HG02678 (cell line): ENCODE measurements at regions not wholly inside any gene's neighbourhood (a gene's known extent, or its start where the extent isn't known, plus 50 kb on each side); places are given as distances from the start of the nearest gene placed in this dataset.
"Not testable (repeated sequence)": the region's sequence is repeated elsewhere in the genome, so short reads cannot be mapped to it uniquely, and the experiment has no call there.

Experiments used
- ATAC-seq: cut with Tn5 transposase; IDR thresholded peaks from one replicate; pipeline ENCODE4 v1.9.1; 2021; ENCODE audit warnings: mild to moderate bottlenecking, moderate library complexity; ENCODE audit not compliant: unreplicated experiment

DNA sequence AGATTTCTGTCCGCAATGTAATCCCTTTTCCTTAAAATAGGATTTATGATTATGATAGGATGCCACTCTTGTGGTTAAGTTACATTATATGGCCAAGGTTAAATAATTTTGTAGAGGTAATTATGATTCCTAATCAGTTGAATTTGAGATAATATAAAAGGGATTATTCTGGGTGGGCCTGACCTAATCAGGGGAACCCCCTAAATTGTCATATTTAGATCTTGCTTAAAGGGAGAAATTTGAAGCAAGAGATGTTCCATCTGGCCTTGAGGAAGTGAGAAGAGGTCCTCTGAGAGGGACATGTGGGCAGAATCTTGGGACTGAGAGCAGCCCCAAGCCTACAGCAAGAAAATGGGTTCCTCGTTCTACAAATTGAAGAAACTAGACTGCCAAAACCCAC is 1550.1 kb upstream of the TENM4 start:
- ATAC-seq, result no peak

- ATAC-seq, result no peak
Observed at GRCh38 chr11:80987171-80987570, 1546.3 kb upstream of the TENM4 start.

DNA sequence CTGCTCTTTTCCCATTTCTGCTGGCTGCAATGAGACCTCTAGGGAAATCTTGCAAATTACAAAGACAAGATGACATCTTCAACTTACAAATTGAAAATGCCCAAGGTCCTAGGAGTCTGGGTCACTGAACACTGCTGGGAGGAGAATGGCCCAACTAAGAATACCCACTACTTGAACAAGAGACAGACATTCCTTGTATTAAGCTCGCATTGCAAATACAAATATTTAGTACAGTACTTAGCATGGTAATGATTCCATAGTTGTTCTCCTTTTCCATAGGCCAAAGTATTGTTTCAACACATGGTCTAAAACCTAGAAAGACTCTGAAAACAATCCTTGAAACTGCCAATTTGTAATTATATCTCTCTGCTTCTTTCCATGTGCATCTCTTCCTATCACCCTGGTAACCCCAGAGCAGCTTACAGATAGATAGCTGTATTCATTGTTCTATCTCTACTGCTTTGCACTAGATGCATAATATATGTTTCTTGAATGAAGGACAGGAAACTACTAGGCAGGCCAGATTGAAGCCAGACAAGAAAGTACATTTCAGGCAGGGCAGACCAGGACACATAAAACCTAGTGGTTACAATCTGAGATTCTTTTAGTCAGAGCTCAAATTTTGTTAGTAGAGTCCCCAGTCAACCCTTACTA is 1545.7 kb upstream of the TENM4 start:
- ATAC-seq, result no peak

- no peak for ATAC-seq
Observed at GRCh38 chr11:80980227-80980626, 1539.4 kb upstream of the TENM4 start.

GRCh38 chr11:80973786-80974185 is 1533.0 kb upstream of the TENM4 start:
- ATAC-seq, result no peak

- ATAC-seq, result no peak
Observed at GRCh38 chr11:80970037-80970436, 1529.2 kb upstream of the TENM4 start.

DNA sequence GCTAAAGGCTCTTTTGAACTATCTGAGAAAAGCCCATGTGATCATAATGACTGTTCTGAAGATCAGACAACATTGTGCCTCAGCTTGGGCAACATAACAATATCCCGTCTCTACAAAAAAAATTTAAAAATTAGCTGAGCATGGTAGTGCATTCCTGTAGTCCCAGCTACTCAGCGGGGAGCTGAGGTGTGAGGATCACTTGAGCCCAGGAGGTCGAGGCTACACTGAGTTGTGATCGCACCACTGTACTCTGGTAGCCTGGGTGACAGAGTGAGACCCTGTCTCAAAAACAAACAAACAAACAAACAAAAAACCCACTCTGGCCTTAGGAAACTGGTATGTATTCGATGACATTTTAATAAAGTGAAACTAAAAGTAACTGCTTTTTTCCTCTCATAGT is 1526.8 kb upstream of the TENM4 start:
- no peak for ATAC-seq

GRCh38 chr11:80960381-80961029 is 1519.7 kb upstream of the TENM4 start:
- no peak for ATAC-seq

- no peak for ATAC-seq
Observed at GRCh38 chr11:80959751-80960150, 1518.9 kb upstream of the TENM4 start.

DNA sequence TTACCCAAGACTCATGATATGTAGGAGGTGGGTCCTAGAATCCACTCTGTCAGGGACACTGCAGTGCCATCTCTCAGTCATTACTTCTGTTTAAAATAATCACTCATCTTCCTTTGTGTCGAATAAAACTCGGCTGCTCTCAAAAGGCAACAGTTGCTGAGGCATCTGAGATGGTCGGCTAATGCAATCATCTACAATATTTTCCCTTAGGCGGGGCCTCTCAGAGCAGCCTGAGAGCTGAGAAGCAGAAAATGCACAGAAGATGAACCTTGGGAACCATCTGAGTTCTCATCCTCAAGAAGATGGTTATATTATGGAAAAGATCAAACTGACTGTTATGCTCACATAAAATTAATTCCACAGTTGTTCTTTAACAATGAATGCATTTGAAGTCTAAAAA is 1518.2 kb upstream of the TENM4 start:
- no peak for ATAC-seq

DNA sequence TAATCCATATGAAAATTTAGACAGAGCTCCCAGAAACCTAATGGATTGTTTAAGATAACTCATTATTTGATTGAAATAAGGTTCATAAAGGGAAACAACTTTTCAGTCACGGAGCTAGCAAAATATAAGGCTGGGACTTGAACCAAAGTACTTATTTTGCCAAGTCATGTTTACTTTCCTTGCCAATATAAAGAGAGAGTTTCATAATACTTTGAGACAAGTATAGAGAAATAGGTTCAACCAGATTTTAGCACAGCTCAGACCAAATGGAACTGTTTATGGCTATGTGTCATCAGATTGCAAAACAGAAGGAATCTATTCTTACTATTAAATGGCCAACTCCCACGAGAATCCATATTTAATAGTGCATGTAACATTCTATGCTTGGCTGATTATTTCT is 1517.5 kb upstream of the TENM4 start:
- no peak for ATAC-seq

GRCh38 chr11:80955588-80955987 is 1514.8 kb upstream of the TENM4 start:
- no peak for ATAC-seq

GRCh38 chr11:80948781-80949180 is 1508.0 kb upstream of the TENM4 start:
- no peak for ATAC-seq

- no peak for ATAC-seq
Observed at GRCh38 chr11:80944758-80945157, 1503.9 kb upstream of the TENM4 start.

GRCh38 chr11:80943226-80943625 is 1502.4 kb upstream of the TENM4 start:
- no peak for ATAC-seq

DNA sequence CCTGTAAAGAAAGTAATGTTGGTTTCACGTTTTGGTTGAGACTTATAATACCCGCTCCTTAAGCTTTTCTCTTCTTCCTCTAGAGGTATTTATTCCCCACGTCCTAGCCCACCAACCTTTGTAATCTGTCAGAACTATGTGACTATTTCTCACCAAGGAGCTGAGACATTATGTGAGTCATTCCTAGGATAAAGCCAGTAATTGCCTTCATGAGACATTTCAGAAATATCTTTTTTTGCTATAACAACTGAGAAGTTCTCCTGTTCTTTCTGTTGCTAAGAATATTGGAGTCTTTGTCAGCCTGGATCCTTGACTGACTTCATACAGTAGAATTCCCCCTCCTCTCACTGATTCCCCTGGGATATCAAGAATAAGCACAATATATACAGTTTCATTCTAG is 1497.0 kb upstream of the TENM4 start:
- ATAC-seq, result no peak

GRCh38 chr11:80930038-80930437 is 1489.2 kb upstream of the TENM4 start:
- ATAC-seq, result no peak

GRCh38 chr11:80929031-80929805 is 1488.4 kb upstream of the TENM4 start:
- no peak for ATAC-seq

DNA sequence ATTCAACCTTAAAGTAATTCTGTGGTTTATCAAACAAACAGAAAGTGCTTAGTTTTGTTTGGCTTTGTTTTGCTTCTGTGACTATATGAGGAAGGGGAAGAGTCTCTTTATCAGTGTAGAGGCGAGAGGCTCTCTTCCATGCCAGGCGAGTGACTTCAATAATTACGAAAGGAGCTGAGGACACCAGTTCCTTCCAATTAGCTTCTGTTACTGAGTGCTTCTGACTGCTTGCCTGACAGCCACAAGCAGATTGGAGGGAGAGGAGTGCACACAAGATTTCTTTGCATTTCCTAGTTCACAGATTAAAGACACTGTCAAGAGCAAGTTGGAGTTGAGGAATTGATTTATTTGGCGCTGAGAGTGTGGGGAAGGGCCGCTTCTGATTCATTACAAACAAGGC is 1484.5 kb upstream of the TENM4 start:
- ATAC-seq, result no peak

DNA sequence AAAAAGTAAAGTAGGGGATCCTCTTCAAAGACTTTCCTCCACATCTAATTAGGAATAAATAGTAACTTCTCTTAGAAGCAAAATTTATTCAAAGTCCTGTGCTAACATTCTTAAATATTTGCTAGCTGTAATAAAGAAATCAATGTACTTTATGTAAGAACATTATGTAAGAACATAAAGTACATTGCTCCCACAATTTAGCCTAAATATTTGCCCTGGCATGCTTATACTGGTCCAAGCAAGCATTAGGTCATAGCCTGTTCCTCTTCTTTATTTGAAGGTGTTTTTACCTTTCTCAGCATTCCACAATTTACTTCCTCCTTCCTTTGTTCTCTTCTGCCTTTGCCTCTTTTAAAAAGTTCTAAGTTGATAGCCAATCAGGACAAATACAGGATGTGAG is 1480.5 kb upstream of the TENM4 start:
- ATAC-seq, result not testable (repeated sequence)

DNA sequence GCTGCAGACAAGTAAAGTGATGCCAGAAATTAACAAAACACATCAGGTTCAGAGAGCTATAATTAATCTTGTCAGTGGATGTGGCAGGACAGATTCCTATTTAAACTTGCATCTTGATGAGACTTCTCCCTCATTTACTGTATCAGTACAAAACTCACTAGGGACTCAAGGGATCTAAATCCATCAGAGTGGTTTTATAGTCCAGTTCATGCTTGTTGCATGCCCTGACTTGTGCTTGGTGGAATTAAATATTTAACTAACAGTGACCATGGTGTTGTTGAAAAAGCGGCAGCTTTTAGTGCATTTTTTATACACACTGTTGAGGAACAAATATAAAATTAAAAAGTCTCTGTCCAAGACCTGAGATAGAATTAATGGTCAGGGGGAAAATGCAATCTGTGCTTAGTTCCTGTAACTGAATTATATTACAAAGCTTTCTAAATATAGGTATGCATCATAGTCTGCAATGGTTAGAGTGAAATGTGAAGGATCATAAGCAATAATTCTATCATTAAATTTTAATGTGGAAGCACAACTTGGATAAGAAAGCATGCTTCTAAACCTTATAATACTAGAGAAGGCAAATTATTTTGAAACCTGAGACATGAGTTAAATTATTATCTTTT is 1475.5 kb upstream of the TENM4 start:
- no peak for ATAC-seq

GRCh38 chr11:80914311-80914710 is 1473.5 kb upstream of the TENM4 start:
- no peak for ATAC-seq
